HG03039 (cell line): ENCODE measurements at regions not wholly inside any gene's neighbourhood (a gene's known extent, or its start where the extent isn't known, plus 50 kb on each side); places are given as distances from the start of the nearest gene placed in this dataset.
A peak's percentile ranks its signal among the peaks of the same experiment; 100 is the strongest.
"Not testable (repeated sequence)": the region's sequence is repeated elsewhere in the genome, so short reads cannot be mapped to it uniquely, and the experiment has no call there.

ENCODE experiments used
- ATAC-seq: cut with Tn5 transposase; IDR thresholded peaks from one replicate; pipeline ENCODE4 v1.9.1; 2021; ENCODE audit warnings: mild to moderate bottlenecking, moderate library complexity; ENCODE audit not compliant: unreplicated experiment

DNA sequence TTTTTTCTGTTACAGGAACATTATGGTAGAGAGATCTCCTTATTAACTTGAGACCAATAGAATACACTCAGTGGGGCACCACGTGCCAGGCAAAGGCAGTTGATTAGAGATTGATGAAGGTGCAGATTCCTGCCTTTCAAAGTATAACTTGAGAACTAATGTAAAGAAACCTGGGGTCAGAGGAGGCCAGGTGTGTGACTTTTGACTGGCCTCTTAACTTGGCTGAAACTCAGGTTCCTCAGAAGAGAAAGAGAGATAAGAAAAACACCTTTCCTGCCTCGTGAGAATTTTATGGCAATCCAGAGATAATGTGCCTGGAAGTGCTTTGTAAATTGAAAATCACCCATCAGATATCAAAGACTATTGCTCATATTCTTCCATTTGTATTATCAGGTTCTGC, 110.7 kb upstream of the GZMB start:
- no peak for ATAC-seq

GRCh38 chr14:24741871-24742270, 107.9 kb upstream of the GZMB start:
- no peak for ATAC-seq

- ATAC-seq, result no peak
These were observed 102.1 kb upstream of the GZMB start for GRCh38 chr14:24735984-24736630.

GRCh38 chr14:24734917-24735500, 101.0 kb upstream of the GZMB start:
- no peak for ATAC-seq

GRCh38 chr14:24726480-24726879, 92.5 kb upstream of the GZMB start:
- ATAC-seq, result no peak

GRCh38 chr14:24725311-24725710, 91.3 kb upstream of the GZMB start:
- no peak for ATAC-seq

GRCh38 chr14:24721775-24722174, 87.8 kb upstream of the GZMB start:
- no peak for ATAC-seq

DNA sequence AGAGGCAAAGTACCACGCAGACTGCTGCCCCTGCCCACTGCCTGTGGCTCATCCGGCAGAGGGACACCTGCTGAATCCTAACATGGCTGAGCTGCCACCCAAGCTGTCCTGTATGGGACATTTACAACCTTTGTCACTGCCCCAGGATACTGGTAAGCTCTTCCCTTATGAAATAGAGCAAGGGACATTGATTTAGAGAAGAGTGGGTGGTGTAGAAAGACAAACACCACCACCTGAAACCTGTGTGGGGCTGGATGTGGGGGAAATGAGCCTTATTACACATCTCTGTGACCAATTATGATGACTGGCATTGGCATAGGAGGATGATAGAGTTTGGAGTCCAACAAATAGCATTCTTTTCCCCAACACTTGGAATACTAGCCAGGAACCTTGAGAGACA, 81.2 kb upstream of the GZMB start:
- ATAC-seq, result no peak

DNA sequence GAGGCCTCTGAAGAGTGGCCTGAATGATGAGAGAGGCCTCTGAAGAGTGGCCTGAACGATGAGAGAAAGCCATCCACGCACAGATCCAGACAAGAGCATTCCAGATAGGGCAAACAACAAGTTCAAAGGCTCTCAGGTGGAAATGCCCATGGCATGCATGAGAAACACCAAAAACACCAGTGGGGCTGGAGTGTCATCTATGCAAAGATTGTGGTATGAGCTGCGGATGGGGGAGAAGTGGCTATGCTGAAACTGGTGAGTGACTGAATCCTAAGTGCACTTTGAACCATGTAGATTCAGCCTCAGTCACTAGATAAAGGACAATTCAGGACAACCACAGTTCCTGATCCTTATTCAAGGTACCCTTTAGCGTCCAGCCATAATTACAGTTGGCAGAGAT, 79.4 kb upstream of the GZMB start:
- ATAC-seq, result peak; percentile 66

DNA sequence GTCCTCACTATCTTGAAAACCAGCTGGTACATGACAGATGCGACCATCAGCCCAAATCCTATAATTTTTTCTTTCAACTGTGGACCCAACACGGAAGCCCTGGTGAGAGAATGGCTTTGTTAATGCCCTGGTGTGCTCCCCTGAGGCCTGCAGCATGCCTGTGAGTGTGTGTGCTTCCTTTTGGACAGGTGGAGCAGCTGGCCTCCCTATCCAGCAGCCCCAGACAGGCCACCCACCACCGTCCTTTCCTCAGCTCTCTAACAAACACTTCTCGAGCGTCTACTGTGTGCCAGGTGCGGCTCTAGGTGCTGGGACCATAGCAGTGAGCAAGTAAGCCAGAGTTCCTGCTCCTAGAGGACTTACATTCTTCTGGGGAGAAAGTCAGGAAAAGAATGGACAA, 78.9 kb upstream of the GZMB start:
- no peak for ATAC-seq

GRCh38 chr14:24712374-24712773, 78.4 kb upstream of the GZMB start:
- ATAC-seq, result no peak

GRCh38 chr14:24710403-24711112, 76.6 kb upstream of the GZMB start:
- ATAC-seq, result no peak

- ATAC-seq, result no peak
These were observed 74.7 kb upstream of the GZMB start for GRCh38 chr14:24708684-24709083.

DNA sequence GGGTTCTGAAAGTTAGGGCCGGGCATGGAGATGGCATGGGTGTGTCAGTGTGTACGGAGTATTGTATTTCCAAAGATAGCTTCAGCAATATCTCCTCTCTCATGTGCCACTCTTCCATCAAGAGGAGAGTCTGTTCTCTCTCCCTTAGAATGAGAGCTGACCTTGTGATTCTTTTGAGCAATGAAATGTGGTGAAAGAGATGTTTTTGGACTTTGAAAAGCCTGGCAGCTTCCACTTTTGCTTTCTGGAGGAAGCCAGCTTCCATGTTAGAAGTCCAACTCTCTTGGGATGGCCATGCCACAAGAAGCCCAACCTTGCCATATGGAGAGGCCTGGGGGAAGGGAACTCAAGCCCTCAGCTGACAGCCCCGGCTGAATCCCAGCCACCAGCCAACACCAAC, 72.4 kb upstream of the GZMB start:
- ATAC-seq, result no peak

- ATAC-seq, result peak; percentile 91
These were observed 71.8 kb upstream of the GZMB start for GRCh38 chr14:24705840-24706239.

GRCh38 chr14:24701062-24701461, 67.1 kb upstream of the GZMB start:
- no peak for ATAC-seq

- ATAC-seq, result no peak
These were observed 66.5 kb upstream of the GZMB start for GRCh38 chr14:24700511-24700910.

DNA sequence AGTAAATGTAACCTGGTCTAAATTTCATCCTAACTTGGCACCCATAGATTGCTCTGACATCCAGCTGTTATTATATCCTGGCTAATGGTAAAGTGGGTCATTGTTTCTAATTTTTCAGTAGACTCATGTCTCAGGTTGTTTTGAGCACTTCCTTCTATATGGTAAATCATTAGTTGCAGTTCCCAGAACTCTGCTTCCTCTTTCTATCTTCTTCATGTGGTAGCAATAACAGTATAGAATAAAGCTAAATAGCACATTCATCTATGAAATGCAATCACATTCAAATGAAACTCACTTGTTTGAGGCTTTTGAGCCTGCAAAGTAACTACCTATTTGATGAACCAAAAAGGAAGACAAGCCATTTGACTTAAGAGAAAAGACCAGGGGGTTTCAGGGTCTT, 65.1 kb upstream of the GZMB start:
- no peak for ATAC-seq

DNA sequence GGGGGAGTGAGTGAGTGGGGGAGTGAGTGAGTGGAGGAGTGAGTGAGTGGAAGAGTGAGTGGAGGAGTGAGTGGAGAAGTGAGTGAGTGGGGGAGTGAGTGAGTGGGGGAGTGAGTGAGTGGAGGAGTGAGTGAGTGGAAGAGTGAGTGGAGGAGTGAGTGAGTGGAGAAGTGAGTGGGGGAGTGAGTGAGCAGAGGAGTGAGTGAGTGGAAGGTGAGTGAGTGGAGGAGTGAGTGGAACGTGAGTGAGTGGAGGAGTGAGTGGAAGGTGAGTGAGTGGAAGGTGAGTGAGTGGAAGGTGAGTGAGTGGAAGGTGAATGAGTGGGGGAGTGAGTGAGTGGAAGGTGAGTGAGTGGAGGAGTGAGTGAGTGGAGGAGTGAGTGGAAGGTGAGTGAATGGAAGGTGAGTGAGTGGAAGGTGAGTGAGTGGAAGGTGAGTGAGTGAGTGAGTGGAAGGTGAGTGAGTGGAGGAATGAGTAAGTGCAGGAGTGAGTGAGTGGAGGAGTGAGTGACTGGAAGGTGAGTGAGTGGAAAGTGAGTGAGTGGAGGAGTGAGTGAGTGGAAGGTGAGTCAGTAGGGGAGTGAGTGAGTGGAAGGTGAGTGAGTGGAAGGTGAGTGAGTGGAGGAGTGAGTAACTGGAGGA, 62.4 kb upstream of the GZMB start:
- ATAC-seq, result not testable (repeated sequence)

GRCh38 chr14:24695265-24696241, 61.6 kb upstream of the GZMB start:
- ATAC-seq, result no peak

GRCh38 chr14:24694680-24695079, 60.7 kb upstream of the GZMB start:
- no peak for ATAC-seq
